Stomach (tissue), 4 donors: ENCODE measurements at regions not wholly inside any gene's neighbourhood (a gene's known extent, or its start where the extent isn't known, plus 50 kb on each side); places are given as distances from the start of the nearest gene placed in this dataset.

Experiments
- CTCF ChIP-seq, 7 experiments: fragments of 450-650 bp in 4 of 7; fragments of 200-600 bp in 3 of 7; sonication (generic) in 3 of 7; IDR thresholded peaks; one replicate each; pipeline ENCODE4 v1.5.1; 2016 to 2019; ENCODE audit warnings: antibody characterized with exemption in 7 of 7, control low read depth in 2 of 7, mild to moderate bottlenecking in 1 of 7
- EP300 ChIP-seq: sonication (generic); formaldehyde crosslinking; IDR thresholded peaks from one replicate; pipeline ENCODE4 v1.6.1; 2017; ENCODE audit warnings: antibody characterized with exemption

GRCh38 chr12:107400686-107401447 lies 284.7 kb upstream of the PWP1 start:
- TF ChIP-seq CTCF (IDR thresholded peaks at IDR 0.05): no peak
- no peak for TF ChIP-seq EP300
